DOHH2 (cell line): ENCODE measurements at regions not wholly inside any gene's neighbourhood (a gene's known extent, or its start where the extent isn't known, plus 50 kb on each side); places are given as distances from the start of the nearest gene placed in this dataset.
A peak's percentile ranks its signal among the peaks of the same experiment; 100 is the strongest.

ENCODE experiments used
- H3F3A ChIP-seq: fragments of 200-600 bp; sonication (generic), shearing (Covaris generic); 2 replicates; pipeline ENCODE4 v1.6.0; 2016; ENCODE audit warnings: antibody characterized with exemption, mild to moderate bottlenecking; ENCODE audit not compliant: control insufficient read depth, insufficient read depth
- H3K27ac ChIP-seq: fragments of 200-600 bp; sonication (generic); 2 replicates; pipeline ENCODE4 v1.5.1; 2014; ENCODE audit warnings: low read depth, mild to moderate bottlenecking, low read length, moderate library complexity
- H3K27me3 ChIP-seq: fragments of 200-600 bp; sonication (generic); 2 replicates; pipeline ENCODE4 v1.6.1; 2014; ENCODE audit warnings: mild to moderate bottlenecking, low read length, mixed read lengths; ENCODE audit not compliant: control insufficient read depth
- H3K36me3 ChIP-seq: fragments of 200-600 bp; sonication (generic); 2 replicates; pipeline ENCODE4 v1.6.1; 2014; ENCODE audit warnings: mild to moderate bottlenecking, low read length, moderate library complexity, mixed read lengths; ENCODE audit not compliant: control insufficient read depth
- H3K4me1 ChIP-seq: fragments of 200-600 bp; sonication (generic); 2 replicates; pipeline ENCODE4 v1.6.1; 2014; ENCODE audit warnings: mild to moderate bottlenecking, low read length, mixed read lengths; ENCODE audit not compliant: control insufficient read depth
- H3K4me2 ChIP-seq: fragments of 200-600 bp; sonication (generic); 2 replicates; pipeline ENCODE4 v1.6.0; 2014; ENCODE audit warnings: mild to moderate bottlenecking, low read length, moderate library complexity
- H3K4me3 ChIP-seq: fragments of 200-600 bp; sonication (generic); 2 replicates; pipeline ENCODE4 v1.5.1; 2014; ENCODE audit warnings: mild to moderate bottlenecking, low read length, mixed read lengths
- H3K79me2 ChIP-seq: fragments of 200-600 bp; sonication (generic); 2 replicates; pipeline ENCODE4 v1.6.1; 2014; ENCODE audit warnings: mild to moderate bottlenecking, low read length, mixed read lengths; ENCODE audit not compliant: control insufficient read depth
- H3K9me2 ChIP-seq: fragments of 200-600 bp; sonication (generic); replicated peaks from 2 replicates; pipeline ENCODE4 v1.6.1; 2014; ENCODE audit warnings: mild to moderate bottlenecking, low read length, mixed read lengths; ENCODE audit not compliant: control insufficient read depth
- H3K9me3 ChIP-seq: fragments of 200-600 bp; sonication (generic); 2 replicates; pipeline ENCODE4 v1.6.1; 2014; ENCODE audit warnings: antibody characterized with exemption, low read length, mixed read lengths; ENCODE audit not compliant: control insufficient read depth, insufficient read depth
- H4K20me1 ChIP-seq: fragments of 200-600 bp; sonication (generic); 2 replicates; pipeline ENCODE4 v1.6.0; 2014; ENCODE audit warnings: low read depth, mild to moderate bottlenecking, antibody characterized with exemption, low read length, moderate library complexity; ENCODE audit not compliant: control insufficient read depth, insufficient read depth
- EZH2phosphoT487 ChIP-seq: fragments of 200-600 bp; sonication (generic); IDR thresholded peaks from 2 replicates; pipeline ENCODE4 v1.6.1; 2017; ENCODE audit warnings: borderline replicate concordance, mild to moderate bottlenecking, antibody characterized with exemption, low read length, moderate library complexity, mixed read lengths
- TF ChIP-seq, protein P1 (sequence below): fragments of 200-600 bp; sonication (generic); IDR thresholded peaks from one replicate; pipeline ENCODE4 v1.5.1; 2014; ENCODE audit warnings: antibody characterized with exemption, mild to moderate bottlenecking, low read depth, low read length; ENCODE audit not compliant: poor library complexity, severe bottlenecking

DNA sequence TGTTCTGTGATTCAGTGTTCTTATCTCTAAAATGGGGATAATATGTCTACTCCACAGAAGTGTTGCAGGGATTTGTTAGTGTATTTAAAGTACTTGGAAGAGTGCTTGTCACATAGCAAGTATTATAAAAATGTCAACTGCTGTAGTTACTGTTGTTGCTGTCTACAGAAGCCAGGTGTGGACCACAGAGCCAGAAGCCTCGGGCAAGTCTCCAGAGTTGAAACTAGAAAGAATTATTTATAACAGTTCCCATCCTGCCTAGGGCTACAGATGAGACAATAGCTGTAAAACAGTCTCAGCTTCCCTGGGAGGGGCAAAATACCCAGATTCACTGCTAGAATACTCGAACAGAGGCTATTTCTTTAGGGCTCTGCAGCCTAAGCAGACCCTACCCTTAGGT is 55.4 kb upstream of the FUT8 start:
- TF ChIP-seq, protein P1, sequence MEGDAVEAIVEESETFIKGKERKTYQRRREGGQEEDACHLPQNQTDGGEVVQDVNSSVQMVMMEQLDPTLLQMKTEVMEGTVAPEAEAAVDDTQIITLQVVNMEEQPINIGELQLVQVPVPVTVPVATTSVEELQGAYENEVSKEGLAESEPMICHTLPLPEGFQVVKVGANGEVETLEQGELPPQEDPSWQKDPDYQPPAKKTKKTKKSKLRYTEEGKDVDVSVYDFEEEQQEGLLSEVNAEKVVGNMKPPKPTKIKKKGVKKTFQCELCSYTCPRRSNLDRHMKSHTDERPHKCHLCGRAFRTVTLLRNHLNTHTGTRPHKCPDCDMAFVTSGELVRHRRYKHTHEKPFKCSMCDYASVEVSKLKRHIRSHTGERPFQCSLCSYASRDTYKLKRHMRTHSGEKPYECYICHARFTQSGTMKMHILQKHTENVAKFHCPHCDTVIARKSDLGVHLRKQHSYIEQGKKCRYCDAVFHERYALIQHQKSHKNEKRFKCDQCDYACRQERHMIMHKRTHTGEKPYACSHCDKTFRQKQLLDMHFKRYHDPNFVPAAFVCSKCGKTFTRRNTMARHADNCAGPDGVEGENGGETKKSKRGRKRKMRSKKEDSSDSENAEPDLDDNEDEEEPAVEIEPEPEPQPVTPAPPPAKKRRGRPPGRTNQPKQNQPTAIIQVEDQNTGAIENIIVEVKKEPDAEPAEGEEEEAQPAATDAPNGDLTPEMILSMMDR: no peak
- no peak for TF ChIP-seq EZH2phosphoT487
- H3K79me2 ChIP-seq: no peaks in the 10 kb centered on the region
- H3K9me3 ChIP-seq: no peaks in the 10 kb centered on the region
- H3K4me2 ChIP-seq: peak overlapping the region; percentile 48
- H3K4me1 ChIP-seq: peaks cover 90% of the 10 kb centered on the region
- peak overlapping the region; percentile 56 for H3K4me3 ChIP-seq
- no peaks in the 10 kb centered on the region for H4K20me1 ChIP-seq
- H3K36me3 ChIP-seq: no peaks in the 10 kb centered on the region
- no peaks in the 10 kb centered on the region for H3K27me3 ChIP-seq
- H3K27ac ChIP-seq: peak overlapping the region; percentile 95
- H3F3A ChIP-seq: peaks cover 37% of the 10 kb centered on the region
- H3K9me2 ChIP-seq: no peaks in the 10 kb centered on the region

DNA sequence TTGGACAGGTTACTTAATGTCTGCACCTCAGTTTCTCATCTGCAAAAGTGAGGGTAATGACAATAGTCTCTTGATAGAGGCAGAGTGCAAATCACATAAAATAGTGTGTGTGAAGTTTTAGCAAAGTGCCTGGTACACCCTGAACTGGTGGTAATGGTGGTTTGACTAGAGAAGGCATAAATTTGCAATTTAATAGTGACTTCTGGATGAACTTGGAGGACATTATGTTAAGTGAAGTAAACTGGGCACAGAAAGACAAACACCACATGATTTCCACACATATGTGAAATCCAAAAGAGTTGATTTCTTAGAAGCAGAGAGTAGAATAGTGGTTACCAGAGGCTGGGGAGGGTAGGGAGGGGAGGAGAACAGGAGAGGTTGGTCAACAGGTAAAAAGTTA is 54.8 kb upstream of the FUT8 start:
- Histone ChIP-seq H3K27me3 (no peaks in the 10 kb centered on the region), H3K9me3 (no peaks in the 10 kb centered on the region), H3K79me2 (no peaks in the 10 kb centered on the region), H3F3A (peaks cover 34% of the 10 kb centered on the region), H4K20me1 (no peaks in the 10 kb centered on the region), H3K4me2 (peak overlapping the region; percentile 48), H3K36me3 (no peaks in the 10 kb centered on the region), H3K9me2 (no peaks in the 10 kb centered on the region), H3K27ac (peak overlapping the region; percentile 95), H3K4me3 (peak overlapping the region; percentile 56), H3K4me1 (peaks cover 84% of the 10 kb centered on the region)
- TF ChIP-seq, protein P1: no peak
- TF ChIP-seq EZH2phosphoT487: no peak

DNA sequence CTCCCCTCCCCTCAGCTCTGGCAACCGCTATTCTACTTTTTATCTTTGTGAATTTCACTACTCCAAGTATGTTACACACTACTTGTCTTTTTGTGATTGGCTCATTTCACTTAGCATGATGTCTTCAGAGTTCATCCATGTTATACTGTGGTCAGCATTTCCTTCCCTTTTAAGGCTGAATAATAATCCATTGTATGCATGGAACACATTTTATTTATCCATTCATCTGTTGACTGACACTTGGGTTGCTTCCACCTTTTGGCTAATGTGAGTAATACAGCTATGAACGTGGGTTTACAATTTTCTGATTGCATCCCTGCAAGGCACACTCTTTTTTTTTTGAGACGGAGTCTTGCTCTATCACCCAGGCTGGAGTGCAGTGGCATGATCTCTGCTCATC is 53.0 kb upstream of the FUT8 start:
- Histone ChIP-seq H3K27ac (peak overlapping the region; percentile 27; the same call in 1 of the 2 replicates), H3K4me2 (peak overlapping the region; percentile 50), H3K4me3 (no peak overlapping the region), H3K4me1 (peaks cover 66% of the 10 kb centered on the region), H3K79me2 (no peaks in the 10 kb centered on the region), H3F3A (peaks cover 26% of the 10 kb centered on the region), H3K36me3 (no peaks in the 10 kb centered on the region), H3K27me3 (no peaks in the 10 kb centered on the region), H3K9me3 (no peaks in the 10 kb centered on the region), H3K9me2 (no peaks in the 10 kb centered on the region), H4K20me1 (no peaks in the 10 kb centered on the region)
- TF ChIP-seq EZH2phosphoT487: no peak
- TF ChIP-seq, protein P1: peak; percentile 49
